Suppressor macrophage (primary cell): ENCODE measurements at regions not wholly inside any gene's neighbourhood (a gene's known extent, or its start where the extent isn't known, plus 50 kb on each side); places are given as distances from the start of the nearest gene placed in this dataset.
A peak's percentile ranks its signal among the peaks of the same experiment; 100 is the strongest.

Experiments
- DNase-seq, 4 experiments: peaks; one replicate each; pipeline ENCODE4 v3.0.0-alpha.2; 2020 to 2022

DNA sequence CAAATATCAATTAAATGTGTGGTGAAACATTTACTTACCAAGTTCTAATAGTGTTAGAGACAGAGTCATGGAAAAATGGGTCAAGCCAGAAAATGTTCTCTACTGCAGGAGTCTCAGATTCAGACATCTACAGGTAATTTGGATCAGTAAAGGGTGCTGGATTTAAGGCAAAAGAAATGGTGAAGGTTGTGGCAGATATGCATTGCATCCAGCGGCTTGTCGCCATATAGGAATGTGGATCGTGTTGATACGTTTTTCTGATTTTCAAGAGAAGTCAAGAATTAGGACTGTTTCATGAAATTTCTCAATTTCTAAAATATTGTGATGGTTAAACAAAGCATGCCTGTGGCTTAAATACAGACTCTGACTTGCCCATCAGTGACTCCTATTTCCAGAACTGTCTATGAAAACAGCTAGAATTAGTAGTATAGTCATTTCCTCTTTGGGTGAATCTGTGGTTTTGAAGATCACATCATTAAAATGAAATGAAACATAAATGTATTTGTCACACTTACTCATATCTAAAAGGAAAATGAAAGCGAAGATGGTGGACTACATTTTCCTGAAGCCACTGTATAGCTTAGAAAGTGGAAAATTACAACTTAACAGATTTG lies 110.1 kb upstream of the VEGFC start:
- peak in 2 of 4 experiments; percentile 24 to 45 for DNase-seq

- DNase-seq = no peak
These were observed 114.0 kb upstream of the VEGFC start for GRCh38 chr4:176906709-176907108.

DNA sequence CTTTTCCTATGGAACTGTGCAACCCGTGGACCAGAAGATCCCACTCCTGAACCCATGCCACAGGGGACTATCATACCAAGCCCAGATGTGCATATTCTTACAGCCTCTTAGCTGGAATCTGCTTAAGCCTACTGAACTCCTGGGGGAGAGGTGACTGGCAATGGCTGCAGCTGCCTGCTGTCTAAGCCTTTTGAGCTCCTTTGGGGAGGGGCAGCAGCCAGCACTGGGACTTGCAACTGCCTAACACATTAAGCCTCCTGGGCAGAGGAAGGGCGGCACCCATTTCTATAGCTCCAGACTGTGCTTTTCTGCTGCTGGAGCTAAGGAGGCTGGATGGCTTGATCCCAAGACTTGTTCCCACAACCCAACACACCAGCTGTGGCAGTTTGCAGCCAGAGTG lies 117.9 kb upstream of the VEGFC start:
- no peak for DNase-seq

- no peak for DNase-seq
These were observed 126.9 kb upstream of the VEGFC start for GRCh38 chr4:176919631-176920030.

DNA sequence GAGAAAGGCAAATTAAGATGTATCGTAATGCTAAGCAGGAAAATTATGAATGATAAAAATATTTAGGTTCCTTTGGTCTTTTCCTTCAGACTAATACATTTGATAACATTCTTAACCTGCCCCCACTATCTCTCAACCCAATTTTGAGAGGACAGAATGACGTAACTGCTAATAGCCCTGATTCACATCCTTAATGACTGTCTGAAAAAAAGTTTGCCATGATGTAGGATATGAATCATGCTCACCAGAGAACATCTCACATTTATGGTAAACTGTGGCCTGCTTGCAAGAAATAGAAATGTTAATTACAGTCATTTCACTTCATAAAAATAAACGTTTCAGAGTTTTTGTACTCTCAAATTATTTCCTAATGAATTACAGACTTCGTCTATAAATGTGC lies 128.0 kb upstream of the VEGFC start:
- DNase-seq = no peak

- no peak for DNase-seq
These were observed 128.5 kb upstream of the VEGFC start for GRCh38 chr4:176921256-176921655.

GRCh38 chr4:176924238-176924637 lies 131.5 kb upstream of the VEGFC start:
- no peak for DNase-seq

DNA sequence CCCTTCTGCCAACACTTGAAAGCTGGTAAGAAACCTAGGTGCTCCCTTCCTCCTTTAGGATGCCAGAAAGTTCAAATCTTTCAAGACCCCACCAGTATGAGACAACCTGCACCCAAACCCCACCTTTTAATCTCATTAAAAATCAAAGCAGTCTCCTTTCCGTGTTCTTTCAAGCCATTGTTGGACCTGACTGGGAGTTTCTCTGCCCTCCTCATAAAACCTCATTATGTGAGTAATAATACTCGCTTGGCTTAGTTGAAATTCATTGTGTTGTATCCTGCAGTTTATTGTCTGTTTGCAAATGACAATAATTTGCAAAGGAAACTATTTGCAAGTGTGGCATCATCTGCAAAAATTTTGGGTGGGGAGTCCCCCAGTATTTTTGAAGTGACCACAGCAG lies 133.2 kb upstream of the VEGFC start:
- DNase-seq = no peak

DNA sequence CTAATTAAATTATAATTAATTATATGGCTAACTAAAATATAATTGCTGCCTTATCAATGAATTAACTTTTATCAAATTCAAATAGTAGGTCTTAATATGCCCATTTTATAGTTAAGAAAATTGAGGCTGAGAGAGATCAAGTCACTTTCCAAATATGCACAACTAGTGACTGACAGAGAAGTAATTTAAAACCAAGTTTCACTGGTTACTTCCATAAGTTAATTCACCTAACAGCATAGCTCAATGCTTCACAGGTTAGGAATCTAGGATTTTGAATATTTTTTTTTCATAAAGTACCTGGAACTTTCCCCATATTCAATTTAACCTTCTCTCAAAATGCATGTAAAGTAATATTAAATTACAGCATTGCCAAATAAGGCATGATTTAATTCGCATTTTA lies 134.4 kb upstream of the VEGFC start:
- no peak for DNase-seq

DNA sequence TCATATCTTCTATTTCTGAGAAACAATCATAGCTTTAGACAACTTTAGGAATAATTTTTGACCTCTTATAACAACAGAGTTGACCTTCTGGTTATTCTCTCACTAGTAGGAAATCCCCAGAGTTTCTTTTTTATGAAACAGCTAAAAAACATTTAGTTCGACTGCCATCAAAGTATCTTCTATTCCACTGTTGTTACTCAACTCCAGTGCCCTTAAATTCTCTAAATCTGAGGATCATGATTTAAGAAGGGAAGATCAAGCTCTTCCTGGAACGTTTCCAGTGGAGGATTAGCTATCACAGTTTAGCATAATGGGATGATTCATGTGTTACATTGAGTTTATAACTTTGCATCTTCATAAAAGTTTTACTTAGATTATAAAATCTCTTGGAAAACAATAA lies 134.9 kb upstream of the VEGFC start:
- no peak for DNase-seq

- DNase-seq = no peak
These were observed 146.7 kb upstream of the VEGFC start for GRCh38 chr4:176939445-176939844.

GRCh38 chr4:176945334-176945733 lies 152.6 kb upstream of the VEGFC start:
- DNase-seq = no peak

- no peak for DNase-seq
These were observed 156.3 kb upstream of the VEGFC start for GRCh38 chr4:176949029-176949428.

GRCh38 chr4:176953021-176953420 lies 160.3 kb upstream of the VEGFC start:
- no peak for DNase-seq

- no peak for DNase-seq
These were observed 164.8 kb upstream of the VEGFC start for GRCh38 chr4:176957353-176958118.

DNA sequence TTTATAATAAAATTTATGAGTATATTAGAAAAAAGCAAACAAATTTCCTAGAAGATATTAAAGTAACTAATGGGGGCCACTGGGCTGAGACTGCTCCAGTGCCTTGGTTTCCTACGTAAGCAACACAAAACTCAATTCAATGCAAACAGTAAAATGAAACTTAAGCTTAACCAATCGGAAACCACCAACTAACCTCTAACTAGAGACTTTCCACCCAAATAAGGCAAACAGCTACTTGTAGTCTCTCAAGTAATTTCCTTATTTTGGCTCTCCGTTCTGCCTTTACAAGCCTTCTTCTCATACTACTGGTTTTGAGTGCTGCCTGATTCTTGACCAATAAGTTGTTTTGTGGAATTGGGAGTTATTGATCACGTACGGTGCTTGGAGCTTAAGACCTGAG lies 167.3 kb upstream of the VEGFC start:
- DNase-seq = no peak

DNA sequence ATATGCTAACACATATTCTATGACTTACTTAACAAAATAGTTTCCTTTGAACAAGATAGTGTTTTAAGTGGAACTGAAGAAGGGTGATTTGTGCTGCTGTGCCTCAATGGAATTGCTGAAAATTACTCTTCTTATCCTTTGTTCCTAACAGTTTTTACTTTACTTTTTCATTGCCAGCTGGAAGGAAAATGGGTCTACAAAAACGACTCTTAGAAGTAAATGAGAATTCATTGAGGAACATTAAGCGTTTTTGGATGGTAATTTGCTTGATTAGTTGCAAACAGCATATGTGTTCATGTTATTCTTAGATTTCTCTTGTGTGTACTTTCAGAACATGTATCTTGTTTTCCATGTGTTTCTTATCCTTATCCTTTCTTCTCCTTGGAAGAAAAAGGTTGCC lies 170.4 kb upstream of the VEGFC start:
- DNase-seq = no peak

- peak; percentile 37 to 64 (median 49) for DNase-seq
These were observed 171.5 kb upstream of the VEGFC start for GRCh38 chr4:176964116-176964691.

DNA sequence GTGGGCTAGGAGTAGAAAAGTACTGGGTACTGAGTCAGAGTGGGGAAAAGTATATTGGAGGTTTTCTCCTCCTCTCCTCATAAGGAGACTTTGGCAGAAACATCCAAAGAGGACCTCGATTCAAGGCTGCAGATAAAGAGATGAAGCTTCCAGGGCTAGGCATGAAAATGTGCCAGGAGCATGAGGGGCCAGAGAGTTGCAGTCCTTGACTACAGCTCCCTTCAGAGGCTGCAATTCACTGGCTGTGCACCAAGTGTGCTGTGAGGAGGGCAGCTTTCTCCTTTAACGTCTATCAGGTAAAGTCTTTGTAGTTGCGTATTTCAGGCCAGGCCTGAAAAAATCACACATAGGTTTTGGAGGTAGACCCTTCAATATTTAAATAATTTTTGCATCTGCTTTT lies 174.9 kb upstream of the VEGFC start:
- DNase-seq = no peak

- DNase-seq = no peak
These were observed 175.4 kb upstream of the VEGFC start for GRCh38 chr4:176968094-176968493.

GRCh38 chr4:176969011-176969410 lies 176.3 kb upstream of the VEGFC start:
- no peak for DNase-seq

DNA sequence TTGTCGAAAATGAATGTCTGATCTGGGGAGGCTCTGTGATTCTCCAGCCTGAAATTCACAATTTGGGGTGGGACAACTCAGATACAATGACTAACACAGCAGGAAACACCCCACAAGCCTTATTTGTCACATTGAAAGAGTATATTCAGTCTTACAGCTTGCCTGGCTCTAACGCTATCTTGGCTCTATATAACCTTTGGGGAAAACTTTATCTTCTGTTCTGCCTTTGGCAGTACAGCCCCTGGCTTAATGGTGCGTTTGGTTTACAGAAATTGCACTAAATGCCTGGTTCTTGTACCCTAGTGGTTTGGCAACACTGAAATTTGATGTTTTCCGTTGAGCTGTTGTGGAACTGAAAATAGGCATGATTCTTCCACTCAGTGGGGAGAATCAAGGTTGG lies 178.1 kb upstream of the VEGFC start:
- no peak for DNase-seq

DNA sequence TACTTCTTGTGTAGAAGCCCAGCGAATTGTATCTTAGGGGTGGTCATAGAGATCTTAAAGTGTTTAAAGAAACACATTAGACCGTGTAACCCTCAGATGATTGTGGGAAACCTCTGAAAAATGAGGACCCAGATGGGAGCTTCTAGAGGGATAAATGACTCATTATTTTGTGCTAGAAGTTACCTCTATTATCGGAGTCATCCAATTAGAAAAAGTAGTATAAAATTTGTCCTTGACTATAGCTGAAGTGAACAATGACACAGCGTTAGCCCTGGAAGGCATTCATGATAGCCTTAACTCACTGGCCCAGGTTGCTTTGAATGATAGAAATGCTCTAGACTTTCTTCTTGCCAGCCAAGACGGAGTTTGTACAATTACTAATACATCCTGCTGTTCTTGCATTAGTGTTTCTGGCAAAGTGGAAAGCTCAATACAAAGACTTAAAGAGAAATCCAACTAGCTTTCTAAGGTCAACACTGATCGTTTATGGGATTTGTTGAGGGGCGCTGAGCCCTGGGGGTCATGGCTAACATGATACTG lies 178.9 kb upstream of the VEGFC start:
- no peak for DNase-seq

DNA sequence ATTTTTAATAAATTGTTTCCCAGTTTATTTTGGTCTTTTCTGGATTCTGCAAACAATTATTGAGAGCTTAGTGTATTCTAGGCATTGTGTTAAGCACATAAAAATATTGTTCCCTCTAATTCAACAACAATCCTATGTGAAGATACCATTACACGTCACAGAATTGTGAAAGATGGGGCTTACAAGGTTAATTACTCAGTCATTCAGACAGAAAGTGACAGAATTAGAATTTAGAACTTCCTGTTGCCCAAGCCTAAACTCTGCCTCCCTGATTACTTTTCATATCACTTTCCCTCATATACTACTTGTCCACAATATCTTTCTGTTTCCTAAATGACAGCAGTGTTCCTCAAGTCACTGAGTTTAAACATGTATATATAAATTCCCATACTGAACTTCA lies 186.7 kb upstream of the VEGFC start:
- peak in 2 of 4 experiments; percentile 29 to 38 for DNase-seq
